ENCODE measurements at regions not wholly inside any gene's neighbourhood (a gene's known extent, or its start where the extent isn't known, plus 50 kb on each side); places are given as distances from the start of the nearest gene placed in this dataset.

DNA sequence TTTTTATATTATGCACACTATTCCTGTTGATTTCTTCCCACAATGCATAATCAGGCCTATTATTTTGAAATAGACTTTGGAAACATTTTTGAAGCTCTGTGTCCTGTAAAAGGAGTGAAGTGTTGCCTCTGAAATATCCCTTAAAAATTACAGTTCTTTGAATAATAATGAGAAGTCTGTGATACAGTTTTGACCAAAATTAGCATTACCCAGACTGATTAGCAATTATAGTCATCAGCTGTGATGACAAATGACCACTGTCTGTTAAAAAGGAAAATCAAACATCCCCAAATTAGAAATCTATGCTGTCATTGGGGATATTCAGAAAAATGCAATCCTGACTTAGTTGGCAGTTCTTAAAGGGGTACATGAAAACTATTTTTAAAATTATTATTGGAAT, 63.7 kb downstream of the PTGS2 start:
- TF ChIP-seq, protein P1, sequence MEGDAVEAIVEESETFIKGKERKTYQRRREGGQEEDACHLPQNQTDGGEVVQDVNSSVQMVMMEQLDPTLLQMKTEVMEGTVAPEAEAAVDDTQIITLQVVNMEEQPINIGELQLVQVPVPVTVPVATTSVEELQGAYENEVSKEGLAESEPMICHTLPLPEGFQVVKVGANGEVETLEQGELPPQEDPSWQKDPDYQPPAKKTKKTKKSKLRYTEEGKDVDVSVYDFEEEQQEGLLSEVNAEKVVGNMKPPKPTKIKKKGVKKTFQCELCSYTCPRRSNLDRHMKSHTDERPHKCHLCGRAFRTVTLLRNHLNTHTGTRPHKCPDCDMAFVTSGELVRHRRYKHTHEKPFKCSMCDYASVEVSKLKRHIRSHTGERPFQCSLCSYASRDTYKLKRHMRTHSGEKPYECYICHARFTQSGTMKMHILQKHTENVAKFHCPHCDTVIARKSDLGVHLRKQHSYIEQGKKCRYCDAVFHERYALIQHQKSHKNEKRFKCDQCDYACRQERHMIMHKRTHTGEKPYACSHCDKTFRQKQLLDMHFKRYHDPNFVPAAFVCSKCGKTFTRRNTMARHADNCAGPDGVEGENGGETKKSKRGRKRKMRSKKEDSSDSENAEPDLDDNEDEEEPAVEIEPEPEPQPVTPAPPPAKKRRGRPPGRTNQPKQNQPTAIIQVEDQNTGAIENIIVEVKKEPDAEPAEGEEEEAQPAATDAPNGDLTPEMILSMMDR (IDR thresholded peaks at IDR 0.05), result no peak
- TF ChIP-seq POLR2A (IDR thresholded peaks at IDR 0.05), result no peak
